Astrocyte of the spinal cord (primary cell): ENCODE measurements at regions not wholly inside any gene's neighbourhood (a gene's known extent, or its start where the extent isn't known, plus 50 kb on each side); places are given as distances from the start of the nearest gene placed in this dataset.
A peak's percentile ranks its signal among the peaks of the same experiment; 100 is the strongest.
"Not testable (repeated sequence)": the region's sequence is repeated elsewhere in the genome, so short reads cannot be mapped to it uniquely, and the experiment has no call there.

Source experiments
- DNase-seq: peaks from one replicate; pipeline ENCODE4 v3.0.0; 2011; ENCODE audit warnings: low read depth, low spot score
- H3K4me3 ChIP-seq: 2 replicates; pipeline ENCODE4 v1.5.1; 2011; ENCODE audit warnings: low read depth, mild to moderate bottlenecking, low read length, moderate library complexity
- in situ Hi-C: cut with HindIII; loops from 2 replicates; pipeline ENCODE4 v1.10.0; 2017; ENCODE audit warnings: low sequenced_read_pairs
- TF ChIP-seq, protein P1 (sequence below): IDR thresholded peaks from 2 replicates; pipeline ENCODE4 v1.5.1; 2012; ENCODE audit warnings: low read depth, mild to moderate bottlenecking, low read length, inconsistent platforms

DNA sequence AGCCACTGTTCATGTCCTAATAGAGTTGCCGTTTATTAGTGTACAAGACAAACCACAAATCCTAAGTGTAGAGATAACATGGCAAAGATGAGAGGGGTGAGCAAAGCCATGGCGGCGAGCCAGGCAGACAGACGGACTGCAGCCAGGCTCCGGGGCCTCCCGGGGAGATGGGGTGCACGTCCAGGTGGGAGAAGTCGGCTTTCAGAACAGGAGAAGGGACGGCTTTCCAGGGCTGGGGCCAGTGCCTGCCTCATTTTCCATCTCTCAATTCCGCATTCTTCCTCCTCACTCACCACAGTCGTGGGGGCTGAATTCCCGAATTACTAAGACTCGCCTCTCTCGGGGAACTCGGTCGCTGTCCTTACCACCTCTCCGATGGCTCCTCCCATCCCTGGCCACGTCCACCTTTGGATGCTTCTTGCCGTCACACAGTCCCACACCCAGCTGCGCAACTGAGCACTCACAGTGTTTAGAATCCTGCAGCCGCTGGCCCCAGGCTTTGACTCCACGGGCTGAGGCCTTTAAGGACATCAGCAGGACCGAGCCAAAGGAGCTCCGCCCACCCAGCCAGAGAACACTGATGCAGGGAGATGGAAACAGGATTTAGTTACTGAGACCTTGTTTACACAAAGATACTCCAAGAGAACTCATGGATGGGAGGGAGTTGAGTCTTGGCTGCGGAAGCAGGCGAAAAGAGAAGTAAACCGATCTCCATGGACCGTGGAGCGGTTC, 59.7 kb downstream of the RNF112 start:
- no peak overlapping the region for H3K4me3 ChIP-seq
- TF ChIP-seq, protein P1, sequence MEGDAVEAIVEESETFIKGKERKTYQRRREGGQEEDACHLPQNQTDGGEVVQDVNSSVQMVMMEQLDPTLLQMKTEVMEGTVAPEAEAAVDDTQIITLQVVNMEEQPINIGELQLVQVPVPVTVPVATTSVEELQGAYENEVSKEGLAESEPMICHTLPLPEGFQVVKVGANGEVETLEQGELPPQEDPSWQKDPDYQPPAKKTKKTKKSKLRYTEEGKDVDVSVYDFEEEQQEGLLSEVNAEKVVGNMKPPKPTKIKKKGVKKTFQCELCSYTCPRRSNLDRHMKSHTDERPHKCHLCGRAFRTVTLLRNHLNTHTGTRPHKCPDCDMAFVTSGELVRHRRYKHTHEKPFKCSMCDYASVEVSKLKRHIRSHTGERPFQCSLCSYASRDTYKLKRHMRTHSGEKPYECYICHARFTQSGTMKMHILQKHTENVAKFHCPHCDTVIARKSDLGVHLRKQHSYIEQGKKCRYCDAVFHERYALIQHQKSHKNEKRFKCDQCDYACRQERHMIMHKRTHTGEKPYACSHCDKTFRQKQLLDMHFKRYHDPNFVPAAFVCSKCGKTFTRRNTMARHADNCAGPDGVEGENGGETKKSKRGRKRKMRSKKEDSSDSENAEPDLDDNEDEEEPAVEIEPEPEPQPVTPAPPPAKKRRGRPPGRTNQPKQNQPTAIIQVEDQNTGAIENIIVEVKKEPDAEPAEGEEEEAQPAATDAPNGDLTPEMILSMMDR, result no peak
- in situ Hi-C loops, result no loop called here
- no peak for DNase-seq

DNA sequence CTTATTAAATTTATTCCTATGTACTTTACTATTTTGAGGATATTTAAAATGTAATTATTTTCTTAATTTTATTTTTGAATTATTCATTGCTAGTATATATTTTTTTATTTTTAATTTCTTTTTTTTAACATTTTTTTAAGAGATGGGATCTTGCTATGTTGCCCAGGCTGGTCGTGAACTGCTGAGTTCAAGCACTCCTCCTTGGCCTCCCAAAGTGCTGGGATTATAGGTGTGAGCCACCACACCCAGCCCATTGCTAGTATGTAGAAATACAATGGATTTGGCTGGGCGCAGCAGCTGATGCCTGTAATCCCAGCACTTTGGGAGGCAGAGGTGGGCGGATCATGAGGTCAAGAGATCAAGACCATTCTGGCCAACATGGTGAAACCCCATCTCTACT, 59.2 kb upstream of the SLC47A1 start:
- H3K4me3 ChIP-seq, DNase-seq, in situ Hi-C loops: not testable (repeated sequence)

DNA sequence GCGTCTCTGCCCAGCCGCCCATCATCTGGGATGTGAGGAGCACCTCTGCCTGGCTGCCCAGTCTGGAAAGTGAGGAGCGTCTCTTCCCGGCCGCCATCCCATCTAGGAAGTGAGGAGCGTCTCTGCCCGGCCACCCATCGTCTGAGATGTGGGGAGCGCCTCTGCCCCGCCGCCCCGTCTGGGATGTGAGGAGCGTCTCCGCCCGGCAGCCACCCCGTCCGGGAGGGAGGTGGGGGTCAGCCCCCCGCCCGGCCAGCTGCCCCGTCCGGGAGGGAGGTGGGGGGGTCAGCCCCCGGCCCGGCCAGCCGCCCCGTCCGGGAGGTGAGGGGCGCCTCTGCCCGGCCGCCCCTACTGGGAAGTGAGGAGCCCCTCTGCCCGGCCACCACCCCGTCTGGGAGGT, 57.9 kb upstream of the SLC47A1 start:
- DNase-seq, in situ Hi-C loops, H3K4me3 ChIP-seq: not testable (repeated sequence)

DNA sequence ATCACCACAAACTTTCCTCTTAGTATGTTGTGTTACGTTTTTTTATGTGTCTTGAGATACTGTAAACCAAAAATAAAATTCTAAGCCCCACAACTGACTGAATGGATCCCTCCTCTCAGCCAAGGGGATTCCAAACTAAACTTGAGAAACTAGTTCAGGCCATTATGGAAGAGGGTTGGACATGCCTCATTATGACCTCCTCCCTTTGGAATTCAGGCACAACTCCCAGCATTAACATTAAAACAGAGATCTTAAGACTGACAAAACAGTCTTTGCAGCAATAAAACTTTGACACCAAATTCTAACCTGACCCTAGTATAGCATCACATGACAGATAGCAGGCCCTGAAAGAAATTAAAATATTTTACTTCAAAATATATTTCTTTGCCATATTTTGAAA, 51.1 kb upstream of the SLC47A1 start:
- H3K4me3 ChIP-seq, result no peak overlapping the region
- peak; percentile 50 for DNase-seq
- in situ Hi-C loops, result no loop called here
- TF ChIP-seq, protein P1, result no peak
